ENCODE measurements at regions not wholly inside any gene's neighbourhood (a gene's known extent, or its start where the extent isn't known, plus 50 kb on each side); places are given as distances from the start of the nearest gene placed in this dataset.

DNA sequence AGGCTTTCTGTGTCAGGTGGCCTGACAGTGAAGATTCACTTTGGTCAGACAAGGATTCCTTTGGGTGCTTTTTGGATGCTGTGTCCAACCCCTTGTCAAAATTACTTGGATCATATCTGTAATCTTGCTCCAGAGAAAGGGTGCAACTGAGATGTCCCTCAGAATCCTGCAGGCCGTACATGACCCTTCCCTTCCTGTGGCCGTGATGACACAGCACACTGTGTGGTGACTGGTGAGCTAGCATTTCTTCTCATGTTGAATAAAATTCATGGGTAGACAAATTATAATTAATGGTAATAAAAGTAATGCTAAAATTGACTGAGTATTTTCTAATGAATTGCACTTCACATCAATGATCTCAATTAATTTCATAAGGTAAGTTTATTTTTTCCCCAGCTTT lies 356.2 kb downstream of the LPIN1 start:
- H4K20me1 ChIP-seq (ENCODE audit: control insufficient read depth, insufficient read depth, low read depth, low read length) = no peaks in the 10 kb centered on the region
- no peaks in the 10 kb centered on the region for H3K27me3 ChIP-seq (ENCODE audit: control insufficient read depth, low read length)
- no peak overlapping the region for H3K4me2 ChIP-seq (ENCODE audit: low read length)
- H3F3A ChIP-seq (ENCODE audit: control insufficient read depth, insufficient read depth) = no peaks in the 10 kb centered on the region
- no peak overlapping the region for H3K4me3 ChIP-seq (ENCODE audit: low read length)
- no peaks in the 10 kb centered on the region for H3K79me2 ChIP-seq (ENCODE audit: control insufficient read depth, low read length)
- H3K9me2 ChIP-seq (replicated peaks; ENCODE audit: control insufficient read depth, low read length) = no peaks in the 10 kb centered on the region
- H3K27ac ChIP-seq (ENCODE audit: low read depth, low read length) = no peak overlapping the region
- no peaks in the 10 kb centered on the region for H3K9me3 ChIP-seq (ENCODE audit: control insufficient read depth, insufficient read depth, low read length)
- no peaks in the 10 kb centered on the region for H3K36me3 ChIP-seq (ENCODE audit: control insufficient read depth, low read length)
- peaks cover 20% of the 10 kb centered on the region for H3K4me1 ChIP-seq (ENCODE audit: control insufficient read depth, low read length)
- TF ChIP-seq CTCF (IDR thresholded peaks at IDR 0.05; ENCODE audit: low read depth, low read length, poor library complexity, severe bottlenecking) (no peak), EZH2phosphoT487 (IDR thresholded peaks at IDR 0.05; ENCODE audit: borderline replicate concordance, low read length) (no peak)

GRCh38 chr2:12105180-12105579 lies 358.7 kb downstream of the LPIN1 start:
- TF ChIP-seq CTCF (IDR thresholded peaks at IDR 0.05; ENCODE audit: low read depth, low read length, poor library complexity, severe bottlenecking) (no peak), EZH2phosphoT487 (IDR thresholded peaks at IDR 0.05; ENCODE audit: borderline replicate concordance, low read length) (no peak)
- H3K27ac ChIP-seq (ENCODE audit: low read depth, low read length) = no peak overlapping the region

GRCh38 chr2:12106440-12107080 lies 360.1 kb downstream of the LPIN1 start:
- Histone ChIP-seq H3K9me2 (replicated peaks; ENCODE audit: control insufficient read depth, low read length) (no peaks in the 10 kb centered on the region), H3K4me3 (ENCODE audit: low read length) (no peak overlapping the region), H3K4me2 (ENCODE audit: low read length) (no peak overlapping the region), H3K27me3 (ENCODE audit: control insufficient read depth, low read length) (no peaks in the 10 kb centered on the region), H3F3A (ENCODE audit: control insufficient read depth, insufficient read depth) (no peaks in the 10 kb centered on the region), H3K36me3 (ENCODE audit: control insufficient read depth, low read length) (no peaks in the 10 kb centered on the region), H4K20me1 (ENCODE audit: control insufficient read depth, insufficient read depth, low read depth, low read length) (no peaks in the 10 kb centered on the region), H3K79me2 (ENCODE audit: control insufficient read depth, low read length) (no peaks in the 10 kb centered on the region), H3K9me3 (ENCODE audit: control insufficient read depth, insufficient read depth, low read length) (no peaks in the 10 kb centered on the region), H3K27ac (ENCODE audit: low read depth, low read length) (no peak overlapping the region), H3K4me1 (ENCODE audit: control insufficient read depth, low read length) (peaks cover 47% of the 10 kb centered on the region)
- TF ChIP-seq EZH2phosphoT487 (IDR thresholded peaks at IDR 0.05; ENCODE audit: borderline replicate concordance, low read length) (no peak), CTCF (IDR thresholded peaks at IDR 0.05; ENCODE audit: low read depth, low read length, poor library complexity, severe bottlenecking) (no peak)

More at GRCh38 chr2:12105180-12105579, 358.7 kb downstream of the LPIN1 start:
- no peaks in the 10 kb centered on the region for H3K36me3 ChIP-seq (ENCODE audit: control insufficient read depth, low read length)
- no peaks in the 10 kb centered on the region for H3K79me2 ChIP-seq (ENCODE audit: control insufficient read depth, low read length)
- H3K27me3 ChIP-seq (ENCODE audit: control insufficient read depth, low read length) = no peaks in the 10 kb centered on the region
- no peaks in the 10 kb centered on the region for H4K20me1 ChIP-seq (ENCODE audit: control insufficient read depth, insufficient read depth, low read depth, low read length)
- no peaks in the 10 kb centered on the region for H3K9me3 ChIP-seq (ENCODE audit: control insufficient read depth, insufficient read depth, low read length)
- peaks cover 34% of the 10 kb centered on the region for H3K4me1 ChIP-seq (ENCODE audit: control insufficient read depth, low read length)
- H3K4me2 ChIP-seq (ENCODE audit: low read length) = no peak overlapping the region
- no peaks in the 10 kb centered on the region for H3K9me2 ChIP-seq (replicated peaks; ENCODE audit: control insufficient read depth, low read length)
- no peak overlapping the region for H3K4me3 ChIP-seq (ENCODE audit: low read length)
- no peaks in the 10 kb centered on the region for H3F3A ChIP-seq (ENCODE audit: control insufficient read depth, insufficient read depth)
